GM20000 (cell line): ENCODE measurements at regions not wholly inside any gene's neighbourhood (a gene's known extent, or its start where the extent isn't known, plus 50 kb on each side); places are given as distances from the start of the nearest gene placed in this dataset.

Experiments
- DNase-seq: peaks from one replicate; pipeline ENCODE4 v3.0.0; 2012; ENCODE audit warnings: low spot score
- CTCF ChIP-seq: IDR thresholded peaks from 2 replicates; pipeline ENCODE4 v1.5.1; 2012; ENCODE audit warnings: mild to moderate bottlenecking, control low read depth; ENCODE audit errors: extremely low read depth, missing control alignments

GRCh38 chr16:79533292-79533691 lies 67.2 kb downstream of the MAF start:
- no peak for TF ChIP-seq CTCF
- DNase-seq: no peak

GRCh38 chr16:79532785-79533184 lies 67.8 kb downstream of the MAF start:
- no peak for DNase-seq
- no peak for TF ChIP-seq CTCF

DNA sequence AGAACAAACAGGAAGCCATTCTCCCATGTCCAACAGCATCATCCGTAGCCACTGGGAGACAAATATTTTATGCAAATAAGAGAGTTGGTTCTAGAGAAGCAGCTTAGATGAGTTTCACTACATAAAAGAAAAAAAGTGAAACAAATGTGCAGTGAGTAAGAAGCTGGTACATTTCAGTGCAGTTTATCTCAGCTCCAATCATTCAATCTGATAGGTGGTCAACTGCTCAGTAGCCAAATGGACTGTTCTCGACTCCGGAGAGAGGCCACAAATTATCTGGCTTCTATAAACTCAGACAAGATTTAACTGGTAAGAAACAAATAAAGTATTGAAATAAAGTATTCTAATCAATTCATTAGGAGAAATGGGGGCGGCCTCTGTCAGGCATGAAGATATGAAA lies 68.3 kb downstream of the MAF start:
- no peak for TF ChIP-seq CTCF
- DNase-seq: no peak

DNA sequence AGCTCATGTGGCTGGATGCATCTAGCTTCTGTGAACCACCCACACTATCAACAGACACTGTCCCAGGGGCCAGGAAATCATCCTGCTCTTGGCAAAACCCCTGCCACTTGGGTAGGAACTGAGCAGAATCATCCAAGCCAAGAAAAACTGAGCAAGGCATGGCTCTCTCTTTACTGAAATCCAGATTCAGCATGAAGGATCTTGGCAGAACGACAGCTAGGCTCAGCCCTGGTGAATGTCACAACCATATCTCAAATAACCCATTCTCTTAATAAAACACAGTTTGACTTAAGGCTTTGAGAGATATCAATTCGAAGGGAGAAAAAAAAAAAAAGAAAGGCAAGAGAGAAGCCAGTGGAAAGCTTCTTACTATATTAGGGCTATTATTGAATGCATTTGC lies 72.2 kb downstream of the MAF start:
- DNase-seq: no peak
- TF ChIP-seq CTCF: no peak

DNA sequence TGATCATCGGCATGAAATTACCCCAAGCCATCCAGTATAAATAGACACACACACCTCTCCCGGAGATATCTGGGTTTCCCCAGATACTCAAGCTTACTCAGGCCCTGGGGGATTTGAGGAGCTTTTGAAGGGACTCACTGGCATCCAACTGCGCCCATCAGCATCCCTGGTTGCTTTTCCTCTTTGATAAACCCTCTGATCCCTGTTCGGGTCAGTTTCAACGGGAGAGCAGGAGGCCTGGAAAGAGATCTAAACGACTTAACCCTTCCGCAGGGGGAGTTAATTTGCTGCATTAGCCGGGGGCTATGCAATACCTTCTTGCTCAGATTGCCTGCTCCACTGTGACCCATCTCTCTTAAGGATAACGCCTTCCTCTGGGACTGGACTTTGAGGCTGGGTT lies 76.6 kb downstream of the MAF start:
- TF ChIP-seq CTCF: no peak
- no peak for DNase-seq

DNA sequence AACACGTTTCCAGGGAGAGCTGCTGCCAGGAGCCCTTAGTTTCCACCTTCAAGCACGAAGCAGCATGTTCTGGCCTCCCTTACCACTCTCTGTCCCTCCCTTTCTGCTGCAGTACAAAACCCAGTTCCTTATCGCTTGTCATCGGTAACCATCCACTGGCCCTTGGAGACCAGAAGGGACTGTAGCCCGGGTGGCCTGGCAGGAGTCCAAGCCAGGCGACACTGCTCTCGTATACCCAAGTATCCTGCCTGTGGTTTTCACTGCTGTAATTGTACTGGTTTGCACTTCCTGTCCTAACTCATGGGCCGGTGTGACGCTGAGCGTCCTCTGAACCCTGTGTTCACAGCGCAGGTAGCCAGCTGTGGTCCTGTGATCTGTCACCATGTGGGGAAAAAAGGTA lies 81.1 kb downstream of the MAF start:
- no peak for DNase-seq
- no peak for TF ChIP-seq CTCF

GRCh38 chr16:79517156-79517555 lies 83.4 kb downstream of the MAF start:
- TF ChIP-seq CTCF: no peak

DNA sequence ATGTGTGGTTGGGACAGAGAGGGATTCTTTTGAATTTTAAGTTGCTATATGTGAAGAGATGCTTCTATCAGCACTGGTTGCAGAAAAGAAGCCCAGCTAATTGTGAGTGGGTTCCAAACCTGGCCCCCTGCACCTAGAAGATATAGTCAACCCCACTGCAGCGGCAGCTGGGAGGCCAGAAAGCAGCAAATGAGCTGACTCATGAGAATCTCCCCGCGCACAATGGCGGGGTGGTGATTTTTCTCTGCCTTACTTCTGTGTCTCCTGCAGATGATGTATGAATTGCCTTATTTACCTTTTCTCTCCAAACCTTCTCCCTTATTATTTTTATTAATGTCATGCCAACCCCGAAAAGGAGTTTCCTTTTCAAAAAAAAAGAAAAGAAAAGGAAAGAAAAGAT lies 89.7 kb downstream of the MAF start:
- TF ChIP-seq CTCF: no peak
- DNase-seq: no peak

More at GRCh38 chr16:79517156-79517555, 83.4 kb downstream of the MAF start:
- no peak for DNase-seq
